ENCODE measurements at regions not wholly inside any gene's neighbourhood (a gene's known extent, or its start where the extent isn't known, plus 50 kb on each side); places are given as distances from the start of the nearest gene placed in this dataset.

DNA sequence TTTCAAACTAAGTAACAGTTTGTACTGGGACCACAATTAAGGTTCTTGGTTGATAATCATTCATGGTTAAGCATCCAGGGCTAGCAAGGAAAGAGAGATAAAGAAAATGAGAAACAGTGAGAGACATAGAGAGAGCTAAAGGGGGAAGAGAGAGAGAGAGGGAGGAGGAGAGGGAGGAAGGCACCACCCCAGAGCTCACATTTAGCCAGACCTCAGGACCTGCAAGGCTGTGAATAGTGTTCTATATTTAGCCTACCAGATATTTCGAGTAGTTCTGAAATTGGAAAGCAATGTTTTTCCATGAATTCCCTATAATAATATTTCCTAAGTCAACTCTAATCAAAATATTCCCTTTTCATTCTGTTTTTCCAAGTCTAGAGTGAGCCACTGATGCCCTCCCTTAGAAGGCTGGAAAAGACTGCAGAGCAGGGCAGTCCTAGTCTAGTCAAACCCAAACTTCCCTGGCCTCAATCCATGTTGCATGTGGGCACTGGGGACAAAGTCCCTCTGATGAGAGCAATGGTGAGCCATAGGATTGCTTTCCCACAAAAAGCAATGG lies 119.4 kb upstream of the INHBA start:
- TF ChIP-seq CTCF (IDR thresholded peaks at IDR 0.05): no peak
- no peak for TF ChIP-seq POLR2A (IDR thresholded peaks at IDR 0.05)

Data from Peyer's patch (tissue), 4 donors.